IPS-NIHi7 (cell line): ENCODE measurements at regions not wholly inside any gene's neighbourhood (a gene's known extent, or its start where the extent isn't known, plus 50 kb on each side); places are given as distances from the start of the nearest gene placed in this dataset.

Source experiments
- DNase-seq: peaks from one replicate; pipeline ENCODE4 v3.0.0; 2012; ENCODE audit warnings: mixed read lengths; ENCODE audit errors: extremely low spot score

DNA sequence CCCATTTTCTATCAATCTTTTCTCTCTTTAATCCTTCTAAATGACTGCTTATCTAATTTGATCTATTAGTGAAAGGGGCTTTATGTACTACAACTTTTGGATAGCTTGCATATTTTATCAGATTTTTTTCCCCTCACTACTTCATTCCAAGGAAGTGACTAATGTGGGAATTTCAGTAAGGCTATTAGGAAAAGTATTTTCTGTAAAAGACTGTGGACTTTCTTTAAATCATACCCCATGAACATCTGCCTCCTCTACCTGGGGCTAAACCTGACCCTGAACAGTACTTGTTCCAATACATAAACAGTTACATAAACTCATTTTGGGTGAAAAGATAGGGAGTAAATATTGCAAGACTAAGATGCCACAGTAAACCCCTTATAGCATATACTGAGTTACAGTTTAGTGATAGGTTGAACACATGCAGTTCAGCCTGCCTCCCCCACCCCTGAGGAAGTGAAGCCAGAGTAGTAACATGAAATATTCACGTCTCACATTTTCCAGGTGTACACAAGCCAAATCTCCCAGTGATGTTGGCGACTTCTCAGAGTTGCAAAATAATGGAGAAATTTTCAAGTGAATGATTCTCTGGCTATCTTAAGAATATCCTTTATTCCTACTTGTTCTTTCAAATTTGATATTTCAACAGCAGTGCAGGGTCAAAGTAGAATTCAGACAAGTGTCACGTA is 590.9 kb upstream of the ZEB2 start:
- DNase-seq = no peak

GRCh38 chr2:145108959-145109710 is 589.2 kb upstream of the ZEB2 start:
- DNase-seq = no peak

DNA sequence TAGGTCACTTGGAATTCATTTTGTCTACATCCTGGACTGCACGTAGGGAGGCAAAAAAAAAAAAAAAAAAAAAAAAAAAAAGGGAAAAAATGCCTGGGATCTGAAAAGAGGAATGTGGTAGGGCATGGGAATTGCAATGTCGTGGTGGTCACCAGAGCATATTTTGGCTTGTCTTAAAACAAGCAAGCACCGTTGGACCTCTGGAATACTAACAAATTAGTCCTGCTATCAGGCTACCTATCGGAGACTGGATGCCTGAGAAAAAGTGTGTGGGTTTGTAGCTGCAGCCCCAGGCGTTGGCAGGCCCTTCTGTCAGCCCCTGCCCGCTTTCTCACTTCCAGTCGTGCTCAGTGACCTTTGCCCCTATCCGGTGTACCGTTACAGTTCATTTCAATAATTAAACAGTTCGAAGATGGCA is 588.5 kb upstream of the ZEB2 start:
- DNase-seq = no peak

DNA sequence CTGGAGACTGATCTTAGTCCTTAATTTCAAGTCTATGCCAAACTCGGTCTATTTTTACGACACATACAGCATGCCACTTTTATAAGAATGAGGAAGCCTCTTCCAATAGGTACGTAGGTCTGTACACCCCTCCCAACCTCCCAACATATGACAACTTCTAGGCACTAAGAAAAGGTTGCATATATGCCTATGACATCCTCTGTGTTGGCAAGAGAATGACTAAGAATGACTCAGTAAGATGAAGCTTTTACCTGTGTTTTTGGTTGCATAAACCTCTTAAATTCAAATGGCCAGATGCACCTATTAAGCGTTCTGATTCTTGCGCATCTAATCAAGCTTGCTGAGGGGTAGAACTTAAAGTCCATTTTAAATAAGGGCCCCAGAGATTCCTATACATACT is 586.4 kb upstream of the ZEB2 start:
- DNase-seq = no peak

- DNase-seq = no peak
These were observed 582.8 kb upstream of the ZEB2 start for GRCh38 chr2:145102706-145103105.

GRCh38 chr2:145100301-145100700 is 580.4 kb upstream of the ZEB2 start:
- no peak for DNase-seq

- DNase-seq = no peak
These were observed 576.7 kb upstream of the ZEB2 start for GRCh38 chr2:145096582-145096981.

- DNase-seq = no peak
These were observed 575.9 kb upstream of the ZEB2 start for GRCh38 chr2:145095641-145096435.

GRCh38 chr2:145094370-145094769 is 574.5 kb upstream of the ZEB2 start:
- DNase-seq = no peak

- no peak for DNase-seq
These were observed 572.0 kb upstream of the ZEB2 start for GRCh38 chr2:145091967-145092366.

DNA sequence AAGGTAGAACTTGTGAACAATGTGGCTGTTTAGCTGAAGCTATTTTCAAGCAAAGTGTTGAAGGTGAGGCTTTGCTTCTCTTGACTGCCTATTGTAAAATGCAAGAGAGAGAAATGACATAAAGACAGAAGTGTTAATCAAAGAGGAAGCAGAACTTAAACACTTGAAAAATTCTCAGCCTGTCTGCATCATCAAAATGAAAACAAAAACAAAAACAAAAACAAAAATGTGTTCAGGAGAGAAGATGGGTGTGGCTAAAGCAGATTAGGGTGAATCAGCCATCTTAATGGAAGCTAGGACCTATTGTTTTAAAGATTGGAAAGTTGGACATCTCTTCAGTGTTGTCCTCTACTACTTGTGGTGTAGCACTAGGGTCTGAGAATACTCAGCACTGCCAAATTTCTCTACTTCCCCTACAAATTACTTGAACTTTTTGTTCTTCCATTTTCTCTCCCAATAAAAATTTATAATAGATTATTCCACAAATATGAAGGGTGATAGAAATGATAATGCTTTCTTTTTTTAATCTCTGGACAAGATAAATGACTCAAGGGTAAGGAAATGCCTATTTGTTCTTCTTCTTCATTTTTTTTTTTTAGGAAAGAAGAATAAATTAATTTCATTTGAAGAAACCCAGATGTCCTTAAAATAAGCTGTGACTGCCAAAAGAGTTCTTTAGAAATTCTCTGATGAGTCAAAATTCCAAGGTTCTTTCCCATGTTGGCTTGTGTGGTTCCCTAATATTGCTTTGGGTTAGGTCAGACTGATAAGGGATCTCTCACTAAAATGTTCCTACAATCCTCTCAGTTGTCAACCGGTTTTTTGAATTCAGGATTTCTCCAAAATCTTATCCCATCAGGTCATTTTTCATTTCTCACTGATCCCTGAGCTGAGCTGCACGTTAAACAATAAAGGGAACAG is 571.2 kb upstream of the ZEB2 start:
- no peak for DNase-seq

GRCh38 chr2:145088756-145089155 is 568.8 kb upstream of the ZEB2 start:
- DNase-seq = no peak

- DNase-seq = no peak
These were observed 567.0 kb upstream of the ZEB2 start for GRCh38 chr2:145086910-145087309.

DNA sequence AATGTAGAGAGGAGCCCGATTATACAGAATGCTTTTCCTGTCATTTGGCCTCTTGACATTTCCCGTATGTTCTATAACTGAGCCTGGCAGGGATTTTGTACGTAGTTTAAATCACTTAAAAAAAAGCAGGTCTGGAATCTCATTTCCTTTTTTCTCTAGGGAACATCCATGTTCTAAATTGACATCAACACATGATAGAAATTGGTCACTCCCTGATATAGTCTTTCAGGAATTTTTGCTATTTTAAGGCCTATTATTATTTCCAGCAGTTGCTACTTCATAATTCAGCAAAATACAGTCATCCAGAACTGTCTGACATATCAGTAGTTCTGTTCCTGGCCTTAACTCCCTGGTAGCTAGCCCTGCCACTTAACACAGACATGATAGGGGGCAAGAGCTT is 565.7 kb upstream of the ZEB2 start:
- no peak for DNase-seq

- DNase-seq = no peak
These were observed 560.5 kb upstream of the ZEB2 start for GRCh38 chr2:145080426-145080825.

DNA sequence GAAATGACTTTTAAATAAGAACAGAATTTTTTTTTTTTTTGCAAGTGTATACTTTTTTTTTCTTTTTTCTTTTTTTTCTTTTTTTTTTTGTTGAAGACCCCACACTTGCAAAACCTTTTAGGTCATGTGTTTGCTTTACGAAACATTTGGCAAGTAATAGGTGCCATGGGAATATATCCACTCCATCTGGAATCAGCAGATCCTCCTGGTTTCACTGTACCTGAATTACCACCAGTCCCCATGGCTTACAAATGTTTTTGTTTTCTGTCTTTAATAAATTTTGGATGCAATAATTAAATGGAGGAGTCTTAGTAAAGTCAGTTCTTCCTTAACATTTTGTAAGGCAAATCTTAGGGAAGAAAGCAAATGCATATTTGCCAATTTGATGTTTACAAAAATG is 559.7 kb upstream of the ZEB2 start:
- DNase-seq = no peak

GRCh38 chr2:145078923-145079322 is 559.0 kb upstream of the ZEB2 start:
- DNase-seq = no peak

DNA sequence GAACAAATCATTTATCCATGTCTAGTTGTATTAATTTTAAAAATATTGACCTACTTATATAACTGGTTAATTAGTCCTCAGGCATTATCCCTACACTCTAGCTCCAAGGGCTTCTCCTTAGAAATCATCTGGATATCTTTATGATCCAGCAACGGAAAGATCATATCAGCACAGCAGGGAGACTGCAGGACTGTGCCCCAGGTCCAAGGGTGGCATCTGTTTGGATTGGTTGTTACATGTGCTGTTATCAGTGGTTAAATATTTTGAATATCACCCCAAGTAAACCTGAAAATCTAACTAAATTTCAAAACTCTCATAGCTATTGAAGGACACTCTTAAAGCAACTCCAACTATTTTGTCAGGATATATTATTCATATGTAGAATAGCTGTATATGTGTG is 556.2 kb upstream of the ZEB2 start:
- no peak for DNase-seq

DNA sequence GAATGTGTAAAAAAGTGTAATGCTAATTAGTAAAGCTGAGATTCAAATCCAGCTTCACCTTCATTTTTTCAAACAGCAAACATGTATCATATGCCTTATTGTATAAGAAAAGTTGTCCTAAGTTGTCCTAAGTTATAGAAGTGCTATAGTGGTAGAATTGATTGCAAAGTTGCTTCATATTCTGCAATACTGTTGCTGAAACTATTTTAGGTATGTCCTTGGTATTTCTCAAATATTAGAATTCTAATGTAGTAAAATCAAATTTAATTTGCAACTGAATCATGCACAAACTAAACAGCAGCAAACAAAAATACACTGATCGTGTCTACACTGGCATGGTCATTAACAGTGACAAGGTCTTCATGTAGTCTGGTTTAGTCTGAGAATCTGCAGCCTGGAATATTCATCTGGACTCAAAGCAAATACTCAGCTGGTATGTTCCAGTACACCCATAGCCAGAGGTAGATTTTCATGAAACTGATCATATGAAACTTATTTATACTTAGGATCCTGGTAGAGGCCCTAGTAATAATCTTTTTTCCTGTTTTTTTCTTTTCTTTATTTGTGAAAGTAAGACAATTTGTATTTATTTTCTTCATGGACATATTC is 555.6 kb upstream of the ZEB2 start:
- no peak for DNase-seq

DNA sequence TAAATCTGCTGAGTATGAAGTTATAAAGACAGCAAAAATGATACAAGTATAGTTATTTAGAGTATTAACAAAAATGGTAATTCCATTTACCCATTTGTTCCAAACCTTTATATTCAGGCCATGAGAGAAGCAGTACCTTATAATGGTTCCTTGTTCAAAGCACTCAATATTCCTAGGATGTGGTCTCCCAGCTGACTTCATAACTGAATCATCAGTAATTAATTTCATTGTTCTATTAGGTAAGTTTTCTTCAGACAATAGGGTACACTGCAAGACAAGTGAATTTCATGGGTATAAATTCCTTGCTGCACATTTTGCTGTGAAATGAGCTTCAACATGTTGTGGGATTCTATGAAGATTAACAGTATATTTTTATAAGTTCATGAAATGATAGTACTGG is 550.8 kb upstream of the ZEB2 start:
- DNase-seq = no peak

DNA sequence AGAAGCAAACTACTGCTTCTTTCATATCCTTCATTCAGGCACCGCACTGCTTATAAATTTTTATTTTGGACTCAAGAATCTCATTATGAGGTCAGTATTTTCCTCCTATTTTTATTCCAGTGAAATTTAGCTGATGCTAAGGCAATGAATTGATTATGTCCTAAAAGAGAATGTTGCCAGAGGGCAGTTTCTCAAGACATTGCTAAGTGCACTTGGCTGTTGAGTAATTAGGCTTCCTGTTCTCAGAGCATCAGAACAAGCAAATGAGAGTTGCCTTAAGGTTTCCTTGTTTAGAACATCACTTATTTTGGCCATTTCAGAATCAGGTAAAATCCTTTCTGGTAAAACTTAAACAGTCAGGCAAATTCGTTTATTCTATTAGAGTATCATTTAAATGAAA is 548.6 kb upstream of the ZEB2 start:
- DNase-seq = no peak
